ENCODE measurements at regions not wholly inside any gene's neighbourhood (a gene's known extent, or its start where the extent isn't known, plus 50 kb on each side); places are given as distances from the start of the nearest gene placed in this dataset.

- Mint-ChIP-seq H3K9me3 (peaks cover 0 to 2% of the 10 kb centered on the region in 2 donors), H3K27me3 (ENCODE audit: low read depth) (no peaks in the 10 kb centered on the region), H3K4me1 (ENCODE audit: low read depth) (no peaks in the 10 kb centered on the region), H3K36me3 (ENCODE audit: insufficient read depth in 2 of 2) (no peaks in the 10 kb centered on the region), H3K27ac (no peak overlapping the region), H3K4me3 (no peak overlapping the region)
- no peak for DNase-seq
- no peak for ATAC-seq (replicated peaks in 1 of 2)
Observed at GRCh38 chr12:61521258-61521657, 738.9 kb upstream of the USP15 start.

- Mint-ChIP-seq H3K9me3 (peaks cover 0 to 2% of the 10 kb centered on the region in 2 donors), H3K27ac (no peak overlapping the region), H3K36me3 (ENCODE audit: insufficient read depth in 2 of 2) (no peaks in the 10 kb centered on the region), H3K27me3 (ENCODE audit: low read depth) (no peaks in the 10 kb centered on the region), H3K4me3 (no peak overlapping the region), H3K4me1 (ENCODE audit: low read depth) (no peaks in the 10 kb centered on the region)
- DNase-seq (no peak), ATAC-seq (replicated peaks in 1 of 2) (no peak)
Observed at GRCh38 chr12:61523276-61523992, 736.8 kb upstream of the USP15 start.

GRCh38 chr12:61524851-61525250 lies 735.4 kb upstream of the USP15 start:
- Mint-ChIP-seq H3K9me3 (peaks cover 0 to 2% of the 10 kb centered on the region in 2 donors), H3K27ac (no peak overlapping the region), H3K36me3 (ENCODE audit: insufficient read depth in 2 of 2) (no peaks in the 10 kb centered on the region), H3K4me3 (no peak overlapping the region), H3K27me3 (ENCODE audit: low read depth) (no peaks in the 10 kb centered on the region), H3K4me1 (ENCODE audit: low read depth) (no peaks in the 10 kb centered on the region)
- DNase-seq = no peak
- no peak for ATAC-seq (replicated peaks in 1 of 2)

GRCh38 chr12:61525331-61525730 lies 734.9 kb upstream of the USP15 start:
- Mint-ChIP-seq H3K9me3 (peaks cover 0 to 5% of the 10 kb centered on the region in 2 donors), H3K27ac (no peak overlapping the region), H3K4me1 (ENCODE audit: low read depth) (no peaks in the 10 kb centered on the region), H3K36me3 (ENCODE audit: insufficient read depth in 2 of 2) (no peaks in the 10 kb centered on the region), H3K27me3 (ENCODE audit: low read depth) (no peaks in the 10 kb centered on the region), H3K4me3 (no peak overlapping the region)
- no peak for ATAC-seq (replicated peaks in 1 of 2)
- DNase-seq = no peak

- no peak for ATAC-seq (replicated peaks in 1 of 2)
- Mint-ChIP-seq H3K4me3 (no peak overlapping the region), H3K4me1 (ENCODE audit: low read depth) (no peaks in the 10 kb centered on the region), H3K36me3 (ENCODE audit: insufficient read depth in 2 of 2) (no peaks in the 10 kb centered on the region), H3K9me3 (peaks cover 0 to 9% of the 10 kb centered on the region in 2 donors), H3K27ac (no peak overlapping the region), H3K27me3 (ENCODE audit: low read depth) (no peaks in the 10 kb centered on the region)
- DNase-seq = no peak
Observed at GRCh38 chr12:61530456-61530855, 729.7 kb upstream of the USP15 start.

GRCh38 chr12:61531195-61531594 lies 729.0 kb upstream of the USP15 start:
- Mint-ChIP-seq H3K27me3 (ENCODE audit: low read depth) (no peaks in the 10 kb centered on the region), H3K4me3 (no peak overlapping the region), H3K27ac (no peak overlapping the region)

GRCh38 chr12:61536117-61536516 lies 724.1 kb upstream of the USP15 start:
- no peak for ATAC-seq (replicated peaks in 1 of 2)
- DNase-seq = no peak
- Mint-ChIP-seq H3K4me3 (no peak overlapping the region), H3K4me1 (ENCODE audit: low read depth) (no peaks in the 10 kb centered on the region), H3K27me3 (ENCODE audit: low read depth) (no peaks in the 10 kb centered on the region), H3K9me3 (peaks cover 0 to 5% of the 10 kb centered on the region in 2 donors), H3K27ac (no peak overlapping the region), H3K36me3 (ENCODE audit: insufficient read depth in 2 of 2) (no peaks in the 10 kb centered on the region)

More at GRCh38 chr12:61531195-61531594, 729.0 kb upstream of the USP15 start:
- H3K36me3 Mint-ChIP-seq (ENCODE audit: insufficient read depth in 2 of 2) = no peaks in the 10 kb centered on the region
- no peaks in the 10 kb centered on the region for H3K4me1 Mint-ChIP-seq (ENCODE audit: low read depth)
- H3K9me3 Mint-ChIP-seq = peaks cover 0 to 9% of the 10 kb centered on the region in 2 donors
- ATAC-seq (replicated peaks in 1 of 2) (no peak), DNase-seq (no peak)

- Mint-ChIP-seq H3K27ac (no peak overlapping the region), H3K27me3 (ENCODE audit: low read depth) (no peaks in the 10 kb centered on the region), H3K36me3 (ENCODE audit: insufficient read depth in 2 of 2) (no peaks in the 10 kb centered on the region), H3K4me3 (no peak overlapping the region), H3K4me1 (ENCODE audit: low read depth) (no peaks in the 10 kb centered on the region), H3K9me3 (peaks cover 0 to 5% of the 10 kb centered on the region in 2 donors)
- DNase-seq (no peak), ATAC-seq (replicated peaks in 1 of 2) (no peak)
Observed at GRCh38 chr12:61536525-61536924, 723.7 kb upstream of the USP15 start.

GRCh38 chr12:61538951-61539350 lies 721.3 kb upstream of the USP15 start:
- no peak overlapping the region for H3K4me3 Mint-ChIP-seq
- no peaks in the 10 kb centered on the region for H3K4me1 Mint-ChIP-seq (ENCODE audit: low read depth)
- H3K36me3 Mint-ChIP-seq (ENCODE audit: insufficient read depth in 2 of 2) = no peaks in the 10 kb centered on the region
- ATAC-seq (replicated peaks in 1 of 2) (no peak), DNase-seq (no peak)
- H3K27me3 Mint-ChIP-seq (ENCODE audit: low read depth) = no peaks in the 10 kb centered on the region
- no peak overlapping the region for H3K27ac Mint-ChIP-seq
- no peaks in the 10 kb centered on the region for H3K9me3 Mint-ChIP-seq

- DNase-seq (no peak), ATAC-seq (replicated peaks in 1 of 2) (no peak)
- H3K27me3 Mint-ChIP-seq (ENCODE audit: low read depth) = no peaks in the 10 kb centered on the region
- H3K4me3 Mint-ChIP-seq = no peak overlapping the region
- H3K9me3 Mint-ChIP-seq = peaks cover 0 to 2% of the 10 kb centered on the region in 2 donors
- H3K36me3 Mint-ChIP-seq (ENCODE audit: insufficient read depth in 2 of 2) = no peaks in the 10 kb centered on the region
- H3K27ac Mint-ChIP-seq = no peak overlapping the region
- H3K4me1 Mint-ChIP-seq (ENCODE audit: low read depth) = no peaks in the 10 kb centered on the region
Observed at GRCh38 chr12:61542551-61542950, 717.7 kb upstream of the USP15 start.

- no peak overlapping the region for H3K27ac Mint-ChIP-seq
- H3K4me3 Mint-ChIP-seq = no peak overlapping the region
- ATAC-seq (replicated peaks in 1 of 2) = no peak
- DNase-seq = no peak
- no peaks in the 10 kb centered on the region for H3K36me3 Mint-ChIP-seq (ENCODE audit: insufficient read depth in 2 of 2)
- no peaks in the 10 kb centered on the region for H3K4me1 Mint-ChIP-seq (ENCODE audit: low read depth)
- peaks cover 0 to 2% of the 10 kb centered on the region in 2 donors for H3K9me3 Mint-ChIP-seq
- no peaks in the 10 kb centered on the region for H3K27me3 Mint-ChIP-seq (ENCODE audit: low read depth)
Observed at GRCh38 chr12:61546296-61546695, 713.9 kb upstream of the USP15 start.

- ATAC-seq (replicated peaks in 1 of 2) = no peak
- H3K4me3 Mint-ChIP-seq = no peak overlapping the region
- H3K9me3 Mint-ChIP-seq = peaks cover 0 to 4% of the 10 kb centered on the region in 2 donors
Observed at GRCh38 chr12:61553091-61553490, 707.1 kb upstream of the USP15 start.

GRCh38 chr12:61554268-61555008 lies 705.8 kb upstream of the USP15 start:
- peaks cover 1 to 8% of the 10 kb centered on the region in 2 donors for H3K9me3 Mint-ChIP-seq
- no peaks in the 10 kb centered on the region for H3K4me1 Mint-ChIP-seq (ENCODE audit: low read depth)
- H3K4me3 Mint-ChIP-seq = no peak overlapping the region
- ATAC-seq (replicated peaks in 1 of 2) (no peak), DNase-seq (no peak)
- H3K27me3 Mint-ChIP-seq (ENCODE audit: low read depth) = no peaks in the 10 kb centered on the region
- no peak overlapping the region for H3K27ac Mint-ChIP-seq
- H3K36me3 Mint-ChIP-seq (ENCODE audit: insufficient read depth in 2 of 2) = peaks cover 0 to 4% of the 10 kb centered on the region in 2 donors

More at GRCh38 chr12:61553091-61553490, 707.1 kb upstream of the USP15 start:
- Mint-ChIP-seq H3K4me1 (ENCODE audit: low read depth) (no peaks in the 10 kb centered on the region), H3K27ac (no peak overlapping the region), H3K36me3 (ENCODE audit: insufficient read depth in 2 of 2) (peaks cover 0 to 4% of the 10 kb centered on the region in 2 donors), H3K27me3 (ENCODE audit: low read depth) (no peaks in the 10 kb centered on the region)
- no peak for DNase-seq

Measured in activated T-cell treated with anti-CD3 and anti-CD28 coated beads, Interleukin-2, amount 50 U/mL, for 72 hours (primary cell).